ENCODE measurements at regions not wholly inside any gene's neighbourhood (a gene's known extent, or its start where the extent isn't known, plus 50 kb on each side); places are given as distances from the start of the nearest gene placed in this dataset.

GRCh38 chr13:111919849-111920248, 147.1 kb upstream of the SOX1 start:
- H3K27me3 ChIP-seq (ENCODE audit: insufficient read depth in 3 of 3, low read length in 2 of 3) = peaks cover 0 to 8% (median 0%) of the 10 kb centered on the region in 3 donors
- no peak overlapping the region for H3K27ac ChIP-seq
- no peaks in the 10 kb centered on the region for H3K4me1 ChIP-seq
- ATAC-seq = no peak
- no peaks in the 10 kb centered on the region for H3K9me3 ChIP-seq
- DNase-seq = no peak
- H3K4me3 ChIP-seq = no peak overlapping the region
- intact Hi-C loops (cut with DNase I) = no loop called here
- 39 to 47% (median 42%) methylated on average over 13 of the region's 13 CpGs for WGBS, 3 donors
- TF ChIP-seq, protein P1, sequence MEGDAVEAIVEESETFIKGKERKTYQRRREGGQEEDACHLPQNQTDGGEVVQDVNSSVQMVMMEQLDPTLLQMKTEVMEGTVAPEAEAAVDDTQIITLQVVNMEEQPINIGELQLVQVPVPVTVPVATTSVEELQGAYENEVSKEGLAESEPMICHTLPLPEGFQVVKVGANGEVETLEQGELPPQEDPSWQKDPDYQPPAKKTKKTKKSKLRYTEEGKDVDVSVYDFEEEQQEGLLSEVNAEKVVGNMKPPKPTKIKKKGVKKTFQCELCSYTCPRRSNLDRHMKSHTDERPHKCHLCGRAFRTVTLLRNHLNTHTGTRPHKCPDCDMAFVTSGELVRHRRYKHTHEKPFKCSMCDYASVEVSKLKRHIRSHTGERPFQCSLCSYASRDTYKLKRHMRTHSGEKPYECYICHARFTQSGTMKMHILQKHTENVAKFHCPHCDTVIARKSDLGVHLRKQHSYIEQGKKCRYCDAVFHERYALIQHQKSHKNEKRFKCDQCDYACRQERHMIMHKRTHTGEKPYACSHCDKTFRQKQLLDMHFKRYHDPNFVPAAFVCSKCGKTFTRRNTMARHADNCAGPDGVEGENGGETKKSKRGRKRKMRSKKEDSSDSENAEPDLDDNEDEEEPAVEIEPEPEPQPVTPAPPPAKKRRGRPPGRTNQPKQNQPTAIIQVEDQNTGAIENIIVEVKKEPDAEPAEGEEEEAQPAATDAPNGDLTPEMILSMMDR (IDR thresholded peaks at IDR 0.05) = no peak
- H3K36me3 ChIP-seq (ENCODE audit: insufficient read depth in 1 of 2, low read depth in 1 of 2) = no peaks in the 10 kb centered on the region

DNA sequence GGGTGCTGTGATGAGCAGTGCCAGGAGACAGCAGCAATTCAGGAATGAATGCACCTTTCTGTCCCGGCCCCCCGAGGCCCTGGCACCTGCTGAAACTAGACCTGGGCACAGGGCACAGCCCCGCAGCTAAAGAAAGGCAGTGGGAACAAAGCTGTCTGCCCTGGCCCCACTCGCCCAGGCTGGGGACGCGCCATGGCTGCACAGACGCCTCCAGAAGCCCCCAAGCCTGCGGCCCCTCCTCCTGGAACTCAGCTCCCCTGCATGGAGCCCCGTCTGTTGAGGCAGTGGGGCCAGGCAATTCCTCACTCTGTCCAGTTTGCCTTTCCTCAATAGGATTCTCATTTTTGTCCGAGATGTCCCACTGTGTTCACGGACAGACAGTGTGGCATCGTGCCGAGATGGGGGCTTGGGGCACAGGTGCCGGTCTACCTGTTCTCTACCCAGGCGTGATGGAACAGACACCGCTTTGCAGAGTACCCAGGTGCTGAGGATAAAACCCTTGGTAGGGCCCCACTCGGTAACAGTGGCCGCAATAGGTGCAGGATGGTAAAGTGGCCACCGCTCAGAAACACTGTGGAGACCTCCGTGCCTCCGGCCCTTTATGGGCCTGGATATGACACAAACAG, 146.5 kb upstream of the SOX1 start:
- Histone ChIP-seq H3K9me3 (no peaks in the 10 kb centered on the region), H3K27ac (no peak overlapping the region), H3K27me3 (ENCODE audit: insufficient read depth in 3 of 3, low read length in 2 of 3) (peaks cover 0 to 8% (median 0%) of the 10 kb centered on the region in 3 donors), H3K4me1 (no peaks in the 10 kb centered on the region), H3K4me3 (no peak overlapping the region), H3K36me3 (ENCODE audit: insufficient read depth in 1 of 2, low read depth in 1 of 2) (no peaks in the 10 kb centered on the region)
- TF ChIP-seq, protein P1 (IDR thresholded peaks at IDR 0.05) = no peak
- WGBS, 3 donors = 73 to 78% (median 77%) methylated on average over 21 of the region's 21 CpGs
- intact Hi-C loops (cut with DNase I) = no loop called here
- ATAC-seq (no peak), DNase-seq (no peak)

DNA sequence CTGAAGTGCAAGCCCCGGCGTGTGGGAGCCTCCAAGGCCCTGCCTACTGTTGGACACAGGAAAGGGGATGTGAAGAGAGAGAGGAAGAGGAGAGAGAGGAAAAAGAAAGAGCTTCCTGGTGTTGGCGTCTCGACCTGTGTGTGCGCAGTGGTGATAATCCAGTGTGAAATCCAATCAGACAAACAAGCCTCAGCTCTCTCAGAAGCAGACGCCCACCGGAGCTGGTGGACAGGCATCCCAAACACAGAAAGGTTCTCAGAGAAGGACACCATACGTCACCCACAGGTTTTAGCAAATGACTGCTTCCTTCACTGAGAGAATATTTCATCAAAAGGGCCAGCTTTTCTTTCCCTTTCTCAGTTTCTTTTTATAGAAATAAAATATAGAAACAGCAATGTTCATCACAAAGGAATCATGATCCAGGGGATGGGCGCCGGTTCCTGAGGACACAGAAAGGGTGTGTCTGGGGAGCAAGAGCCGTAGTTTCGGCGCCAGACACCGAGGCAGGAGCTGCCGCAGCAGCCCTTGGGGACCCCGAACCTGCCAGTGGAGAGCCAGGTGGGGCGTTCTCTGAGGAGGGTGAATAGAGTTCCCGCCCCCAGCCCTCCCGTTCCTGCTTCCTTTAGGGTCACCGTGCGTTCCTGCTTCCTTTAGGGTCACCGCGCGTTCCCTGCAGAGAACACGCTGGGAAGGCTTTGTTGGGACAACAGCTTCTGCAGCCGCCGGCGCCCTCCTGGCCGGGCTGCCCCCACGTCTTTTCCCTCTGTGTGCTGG, 145.8 kb upstream of the SOX1 start:
- ATAC-seq (no peak), DNase-seq (no peak)
- Histone ChIP-seq H3K9me3 (no peaks in the 10 kb centered on the region), H3K4me1 (no peaks in the 10 kb centered on the region), H3K27me3 (ENCODE audit: insufficient read depth in 3 of 3, low read length in 2 of 3) (peaks cover 0 to 8% (median 0%) of the 10 kb centered on the region in 3 donors), H3K36me3 (ENCODE audit: insufficient read depth in 1 of 2, low read depth in 1 of 2) (no peaks in the 10 kb centered on the region), H3K4me3 (no peak overlapping the region), H3K27ac (no peak overlapping the region)
- intact Hi-C loops (cut with DNase I) = no loop called here
- TF ChIP-seq, protein P1 (IDR thresholded peaks at IDR 0.05) = no peak
- WGBS, 3 donors = 31 to 36% (median 34%) methylated on average over 26 to 30 of the region's 30 CpGs

DNA sequence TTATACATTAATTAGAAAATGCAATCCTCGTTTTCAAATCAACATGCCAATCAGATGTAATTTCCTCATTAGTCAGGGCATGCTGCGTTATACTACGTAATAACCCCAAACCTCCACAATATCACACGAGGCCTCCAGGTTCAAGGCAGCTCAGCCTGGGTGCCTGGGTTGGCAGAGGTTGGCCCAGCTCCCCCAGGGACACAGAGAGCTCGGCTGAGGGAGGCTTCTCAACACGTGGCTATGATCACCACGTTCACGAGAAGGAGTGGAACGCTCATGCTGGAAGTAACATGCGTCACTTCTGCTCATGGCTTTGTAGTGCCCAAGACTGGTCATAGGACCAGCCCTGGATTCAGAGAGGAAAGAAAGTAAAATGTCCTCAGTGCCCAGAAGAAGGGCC, 144.9 kb upstream of the SOX1 start:
- intact Hi-C loops (cut with DNase I) = no loop called here
- peaks cover 0 to 8% (median 0%) of the 10 kb centered on the region in 3 donors for H3K27me3 ChIP-seq (ENCODE audit: insufficient read depth in 3 of 3, low read length in 2 of 3)
- H3K4me3 ChIP-seq = no peak overlapping the region
- WGBS, 3 donors = 66 to 81% (median 78%) methylated on average over 10 of the region's 10 CpGs
- no peak overlapping the region for H3K27ac ChIP-seq
- DNase-seq (no peak), ATAC-seq (no peak)
- H3K9me3 ChIP-seq = no peaks in the 10 kb centered on the region
- no peaks in the 10 kb centered on the region for H3K4me1 ChIP-seq
- TF ChIP-seq, protein P1 (IDR thresholded peaks at IDR 0.05) = no peak
- H3K36me3 ChIP-seq (ENCODE audit: insufficient read depth in 1 of 2, low read depth in 1 of 2) = no peaks in the 10 kb centered on the region
